ENCODE measurements at regions not wholly inside any gene's neighbourhood (a gene's known extent, or its start where the extent isn't known, plus 50 kb on each side); places are given as distances from the start of the nearest gene placed in this dataset.
"Not testable (repeated sequence)": the region's sequence is repeated elsewhere in the genome, so short reads cannot be mapped to it uniquely, and the experiment has no call there.

- not testable (repeated sequence) for DNase-seq (ENCODE audit: low read depth); H3K4me3 ChIP-seq (ENCODE audit: low read depth, low read length)
Measured at GRCh38 chr20:26373066-26373465, 676.4 kb upstream of the ZNF337 start.

GRCh38 chr20:26354511-26354910, 657.9 kb upstream of the ZNF337 start:
- H3K4me3 ChIP-seq (ENCODE audit: low read depth, low read length), result no peak overlapping the region
- no peak for TF ChIP-seq CTCF (IDR thresholded peaks at IDR 0.05; ENCODE audit: insufficient read depth, low read length)
- no peak for DNase-seq (ENCODE audit: low read depth)

- no peak overlapping the region for H3K4me3 ChIP-seq (ENCODE audit: low read depth, low read length)
- no peak for DNase-seq (ENCODE audit: low read depth)
- TF ChIP-seq CTCF (IDR thresholded peaks at IDR 0.05; ENCODE audit: insufficient read depth, low read length), result no peak
Measured at GRCh38 chr20:26347396-26347795, 650.7 kb upstream of the ZNF337 start.

- H3K4me3 ChIP-seq (ENCODE audit: low read depth, low read length); DNase-seq (ENCODE audit: low read depth): not testable (repeated sequence)
Measured at GRCh38 chr20:26340460-26341065, 643.9 kb upstream of the ZNF337 start.

- no peak overlapping the region for H3K4me3 ChIP-seq (ENCODE audit: low read depth, low read length)
- no peak for DNase-seq (ENCODE audit: low read depth)
- TF ChIP-seq CTCF (IDR thresholded peaks at IDR 0.05; ENCODE audit: insufficient read depth, low read length), result no peak
Measured at GRCh38 chr20:26324177-26324576, 627.5 kb upstream of the ZNF337 start.

- no peak overlapping the region for H3K4me3 ChIP-seq (ENCODE audit: low read depth, low read length)
- no peak for TF ChIP-seq CTCF (IDR thresholded peaks at IDR 0.05; ENCODE audit: insufficient read depth, low read length)
- DNase-seq (ENCODE audit: low read depth), result no peak
Measured at GRCh38 chr20:26315054-26315453, 618.4 kb upstream of the ZNF337 start.

- H3K4me3 ChIP-seq (ENCODE audit: low read depth, low read length); DNase-seq (ENCODE audit: low read depth): not testable (repeated sequence)
Measured at GRCh38 chr20:26309720-26310119, 613.1 kb upstream of the ZNF337 start.

GRCh38 chr20:26308961-26309360, 612.3 kb upstream of the ZNF337 start:
- no peak for TF ChIP-seq CTCF (IDR thresholded peaks at IDR 0.05; ENCODE audit: insufficient read depth, low read length)
- H3K4me3 ChIP-seq (ENCODE audit: low read depth, low read length), result no peak overlapping the region
- DNase-seq (ENCODE audit: low read depth), result no peak
